ENCODE measurements at regions not wholly inside any gene's neighbourhood (a gene's known extent, or its start where the extent isn't known, plus 50 kb on each side); places are given as distances from the start of the nearest gene placed in this dataset.

- TF ChIP-seq CTCF (IDR thresholded peaks at IDR 0.05): no peak
- no peak for TF ChIP-seq POLR2A (IDR thresholded peaks at IDR 0.05)
Observed at GRCh38 chr3:83913381-83913780, 1045.4 kb upstream of the CADM2 start.

Data from breast epithelium (tissue), 3 donors.